Upper lobe of left lung (tissue), 6 donors: ENCODE measurements at regions not wholly inside any gene's neighbourhood (a gene's known extent, or its start where the extent isn't known, plus 50 kb on each side); places are given as distances from the start of the nearest gene placed in this dataset.
A peak's percentile ranks its signal among the peaks of the same experiment; 100 is the strongest.

Source experiments
- ATAC-seq, 2 donors: fragments of 200-7000 bp; cut with Tn5 transposase; one replicate each; pipeline ENCODE4 v1.9.1; 2022; ENCODE audit warnings: mild to moderate bottlenecking in 2 of 2, moderate library complexity in 2 of 2; ENCODE audit not compliant: low FRiP score in 2 of 2
- DNase-seq, 2 donors: peaks; one replicate each; pipeline ENCODE4 v3.0.0-alpha.2; 2019 to 2020
- H3K27ac ChIP-seq, 4 donors: fragments of 200-600 bp; sonication (generic); one replicate each; pipeline ENCODE4 v1.5.1; 2016 to 2019
- H3K27me3 ChIP-seq, 4 donors: fragments of 200-600 bp; sonication (generic); one replicate each; pipeline ENCODE4 v1.5.1; 2017 to 2019
- H3K36me3 ChIP-seq, 4 donors: fragments of 200-600 bp; sonication (generic); one replicate each; pipeline ENCODE4 v1.5.1; 2016 to 2019
- H3K4me1 ChIP-seq, 4 donors: fragments of 200-600 bp; sonication (generic); one replicate each; pipeline ENCODE4 v1.5.1; 2018 to 2019
- H3K4me3 ChIP-seq, 4 donors: fragments of 200-600 bp; sonication (generic); one replicate each; pipeline ENCODE4 v1.5.1; 2017 to 2019; ENCODE audit warnings: mild to moderate bottlenecking in 2 of 4, moderate library complexity in 1 of 4
- H3K9me3 ChIP-seq, 4 donors: fragments of 200-600 bp; sonication (generic); one replicate each; pipeline ENCODE4 v1.5.1; 2018 to 2019
- CTCF ChIP-seq, 6 experiments: fragments of 450-650 bp in 4 of 6; fragments of 200-600 bp in 2 of 6; sonication (generic) in 2 of 6; IDR thresholded peaks; one replicate each; pipeline ENCODE4 v1.5.1; 2016 to 2019; ENCODE audit warnings: antibody characterized with exemption in 6 of 6
- EP300 ChIP-seq, 4 donors: sonication (generic); formaldehyde crosslinking; IDR thresholded peaks; one replicate each; pipeline ENCODE4 v1.5.1; 2017; ENCODE audit warnings: antibody characterized with exemption in 4 of 4, control low read depth in 2 of 4
- POLR2A ChIP-seq, 4 donors: fragments of 450-650 bp; IDR thresholded peaks; one replicate each; pipeline ENCODE4 v1.5.1; 2016 to 2017; ENCODE audit warnings: antibody characterized with exemption in 4 of 4, mild to moderate bottlenecking in 2 of 4
- POLR2AphosphoS5 ChIP-seq, 2 donors: sonication (generic); formaldehyde crosslinking; IDR thresholded peaks; one replicate each; pipeline ENCODE4 v1.5.1; 2017; ENCODE audit warnings: antibody characterized with exemption in 2 of 2
- WGBS, 2 donors: methylation state at CpG; one replicate each; pipeline ENCODE4 v1.1.5; 2017 to 2018; 5-methylcytosine and 5-hydroxymethylcytosine counted together
- donor health status: DM: no; HTN: no; CAD: no; lungs with moderate emphysema.
- donor health status: DM: no; HTN: yes; CAD: no; lungs with severe emphysema.

- Histone ChIP-seq H3K27me3 (no peaks in the 10 kb centered on the region), H3K4me3 (no peak overlapping the region), H3K36me3 (no peaks in the 10 kb centered on the region), H3K9me3 (no peaks in the 10 kb centered on the region), H3K27ac (peak overlapping the region in 1 of 4 donors; percentile 16), H3K4me1 (peaks cover 5 to 32% (median 22%) of the 10 kb centered on the region in 4 donors)
- WGBS, 2 donors, result 51 to 65% methylated on average over 5 of the region's 5 CpGs
- TF ChIP-seq POLR2A (IDR thresholded peaks at IDR 0.05) (no peak), CTCF (IDR thresholded peaks at IDR 0.05) (no peak), EP300 (IDR thresholded peaks at IDR 0.05) (peak in 1 of 4 donors; percentile 38), POLR2AphosphoS5 (IDR thresholded peaks at IDR 0.05) (no peak)
- DNase-seq (peak in 1 of 2 donors; percentile 74), ATAC-seq (peak in 1 of 2 donors; percentile 19)
Observed at GRCh38 chr4:124937993-124938392, 225.5 kb upstream of the ANKRD50 start.

GRCh38 chr4:124936427-124936826 lies 223.9 kb upstream of the ANKRD50 start:
- 22 to 29% methylated on average over 4 of the region's 4 CpGs for WGBS, 2 donors
- ATAC-seq (peak; percentile 74 to 89), DNase-seq (peak in 1 of 2 donors; percentile 75)
- Histone ChIP-seq H3K27me3 (no peaks in the 10 kb centered on the region), H3K4me3 (no peak overlapping the region), H3K4me1 (peaks cover 5 to 32% (median 22%) of the 10 kb centered on the region in 4 donors), H3K27ac (no peak overlapping the region), H3K9me3 (no peaks in the 10 kb centered on the region), H3K36me3 (no peaks in the 10 kb centered on the region)
- TF ChIP-seq CTCF (IDR thresholded peaks at IDR 0.05) (no peak), POLR2A (IDR thresholded peaks at IDR 0.05) (no peak), EP300 (IDR thresholded peaks at IDR 0.05) (peak in 1 of 4 donors; percentile 64), POLR2AphosphoS5 (IDR thresholded peaks at IDR 0.05) (peak in 1 of 2 donors; percentile 42)

GRCh38 chr4:124934916-124935315 lies 222.4 kb upstream of the ANKRD50 start:
- ATAC-seq, result no peak
- Histone ChIP-seq H3K27me3 (no peaks in the 10 kb centered on the region), H3K27ac (no peak overlapping the region), H3K4me1 (peaks cover 2 to 24% (median 18%) of the 10 kb centered on the region in 4 donors), H3K36me3 (no peaks in the 10 kb centered on the region), H3K4me3 (no peak overlapping the region), H3K9me3 (no peaks in the 10 kb centered on the region)
- no peak for DNase-seq
- TF ChIP-seq EP300 (IDR thresholded peaks at IDR 0.05), result no peak
- TF ChIP-seq POLR2A (IDR thresholded peaks at IDR 0.05), result no peak
- TF ChIP-seq POLR2AphosphoS5 (IDR thresholded peaks at IDR 0.05), result no peak
- TF ChIP-seq CTCF (IDR thresholded peaks at IDR 0.05), result no peak

- H3K27me3 ChIP-seq, result no peaks in the 10 kb centered on the region
- peaks cover 0 to 12% (median 12%) of the 10 kb centered on the region in 4 donors for H3K4me1 ChIP-seq
- no peak overlapping the region for H3K27ac ChIP-seq
- H3K36me3 ChIP-seq, result no peaks in the 10 kb centered on the region
- no peak for TF ChIP-seq POLR2A (IDR thresholded peaks at IDR 0.05)
- no peak for TF ChIP-seq POLR2AphosphoS5 (IDR thresholded peaks at IDR 0.05)
- TF ChIP-seq CTCF (IDR thresholded peaks at IDR 0.05), result no peak
- no peak for TF ChIP-seq EP300 (IDR thresholded peaks at IDR 0.05)
- H3K4me3 ChIP-seq, result no peak overlapping the region
- WGBS, 2 donors, result 74 to 79% methylated on average over 2 of the region's 2 CpGs
- ATAC-seq (no peak), DNase-seq (no peak)
- no peaks in the 10 kb centered on the region for H3K9me3 ChIP-seq
Observed at GRCh38 chr4:124933521-124933920, 221.0 kb upstream of the ANKRD50 start.

GRCh38 chr4:124932447-124932846 lies 219.9 kb upstream of the ANKRD50 start:
- Histone ChIP-seq H3K4me1 (peaks cover 0 to 12% (median 7%) of the 10 kb centered on the region in 4 donors), H3K36me3 (no peaks in the 10 kb centered on the region), H3K27me3 (no peaks in the 10 kb centered on the region), H3K4me3 (no peak overlapping the region), H3K9me3 (no peaks in the 10 kb centered on the region), H3K27ac (no peak overlapping the region)
- DNase-seq (no peak), ATAC-seq (no peak)
- 82 to 84% methylated on average over 1 of the region's 1 CpG for WGBS, 2 donors
- no peak for TF ChIP-seq POLR2AphosphoS5 (IDR thresholded peaks at IDR 0.05)
- no peak for TF ChIP-seq EP300 (IDR thresholded peaks at IDR 0.05)
